ENCODE measurements at regions not wholly inside any gene's neighbourhood (a gene's known extent, or its start where the extent isn't known, plus 50 kb on each side); places are given as distances from the start of the nearest gene placed in this dataset.

GRCh38 chr1:18535391-18536210 lies 54.9 kb downstream of the KLHDC7A start:
- no peak for DNase-seq

GRCh38 chr1:18536356-18536755 lies 55.6 kb downstream of the KLHDC7A start:
- DNase-seq: no peak

GRCh38 chr1:18536915-18537314 lies 56.2 kb downstream of the KLHDC7A start:
- DNase-seq: no peak

- no peak for DNase-seq
Observed at GRCh38 chr1:18537386-18538306, 56.9 kb downstream of the KLHDC7A start.

GRCh38 chr1:18539171-18539570 lies 58.4 kb downstream of the KLHDC7A start:
- no peak for DNase-seq

GRCh38 chr1:18540136-18540765 lies 59.5 kb downstream of the KLHDC7A start:
- DNase-seq: no peak

- DNase-seq: no peak
Observed at GRCh38 chr1:18541046-18541795, 60.5 kb downstream of the KLHDC7A start.

- no peak for DNase-seq
Observed at GRCh38 chr1:18542351-18542750, 61.6 kb downstream of the KLHDC7A start.

GRCh38 chr1:18546026-18546425 lies 65.3 kb downstream of the KLHDC7A start:
- DNase-seq: no peak

- no peak for DNase-seq
Observed at GRCh38 chr1:18547460-18547859, 66.7 kb downstream of the KLHDC7A start.

- DNase-seq: no peak
Observed at GRCh38 chr1:18548643-18549042, 67.9 kb downstream of the KLHDC7A start.

- no peak for DNase-seq
Observed at GRCh38 chr1:18549106-18549505, 68.4 kb downstream of the KLHDC7A start.

- DNase-seq: no peak
Observed at GRCh38 chr1:18549906-18550305, 69.2 kb downstream of the KLHDC7A start.

- DNase-seq: no peak
Observed at GRCh38 chr1:18552631-18553030, 71.9 kb downstream of the KLHDC7A start.

- DNase-seq: no peak
Observed at GRCh38 chr1:18553388-18553787, 72.7 kb downstream of the KLHDC7A start.

GRCh38 chr1:18554099-18554498 lies 73.4 kb downstream of the KLHDC7A start:
- no peak for DNase-seq

- DNase-seq: no peak
Observed at GRCh38 chr1:18554597-18554996, 73.9 kb downstream of the KLHDC7A start.

GRCh38 chr1:18555036-18555435 lies 74.3 kb downstream of the KLHDC7A start:
- DNase-seq: no peak

- DNase-seq: no peak
Observed at GRCh38 chr1:18556364-18556763, 74.3 kb upstream of the PAX7 start.

- DNase-seq: no peak
Observed at GRCh38 chr1:18557621-18558465, 72.8 kb upstream of the PAX7 start.

- DNase-seq: no peak
Observed at GRCh38 chr1:18560692-18561091, 70.0 kb upstream of the PAX7 start.

GRCh38 chr1:18561967-18562366 lies 68.7 kb upstream of the PAX7 start:
- DNase-seq: no peak
